GM19239 (cell line): ENCODE measurements at regions not wholly inside any gene's neighbourhood (a gene's known extent, or its start where the extent isn't known, plus 50 kb on each side); places are given as distances from the start of the nearest gene placed in this dataset.
"Not testable (repeated sequence)": the region's sequence is repeated elsewhere in the genome, so short reads cannot be mapped to it uniquely, and the experiment has no call there.

Experiments used
- DNase-seq: peaks from one replicate; pipeline ENCODE4 v3.0.0; 2011; ENCODE audit warnings: low spot score; ENCODE audit not compliant: insufficient read length
- FAIRE-seq: peaks from 2 replicates; lab custom pipeline; 2011; peaks lifted over from hg19 to GRCh38; lab: Jason Lieb, UNC

DNA sequence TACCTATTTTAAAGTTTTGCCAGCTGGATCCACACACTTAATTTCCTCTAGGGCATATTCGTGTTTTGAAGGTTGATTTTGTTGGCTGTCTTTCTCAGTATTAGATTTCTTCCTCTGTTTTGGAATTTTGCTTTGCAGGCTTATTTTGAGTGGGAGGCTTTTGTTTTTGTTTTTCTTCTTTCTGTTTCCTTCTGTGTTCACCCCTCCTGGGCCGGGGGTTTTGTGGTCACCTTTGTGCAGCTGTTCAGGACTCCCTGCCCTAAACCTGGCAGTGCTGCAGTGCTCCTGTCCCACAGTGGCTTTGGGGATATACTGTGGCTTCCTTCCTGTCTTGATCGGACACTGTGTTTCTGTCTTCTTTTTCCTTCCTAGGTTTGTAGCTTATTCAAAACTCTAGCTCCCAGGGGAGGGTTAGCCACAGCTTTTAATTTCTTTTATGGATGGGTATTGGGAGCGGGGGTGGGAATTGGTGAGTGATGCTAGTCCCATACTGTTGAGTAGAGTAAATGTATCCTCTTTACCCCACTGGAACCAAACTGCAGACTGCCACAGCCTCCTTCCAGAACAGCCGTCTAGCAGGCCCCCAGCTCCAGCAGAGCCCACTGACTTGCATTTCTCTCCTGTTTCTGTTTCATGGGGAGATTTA, 228.7 kb upstream of the FZD8 start:
- no peak for DNase-seq
- no peak for FAIRE-seq

DNA sequence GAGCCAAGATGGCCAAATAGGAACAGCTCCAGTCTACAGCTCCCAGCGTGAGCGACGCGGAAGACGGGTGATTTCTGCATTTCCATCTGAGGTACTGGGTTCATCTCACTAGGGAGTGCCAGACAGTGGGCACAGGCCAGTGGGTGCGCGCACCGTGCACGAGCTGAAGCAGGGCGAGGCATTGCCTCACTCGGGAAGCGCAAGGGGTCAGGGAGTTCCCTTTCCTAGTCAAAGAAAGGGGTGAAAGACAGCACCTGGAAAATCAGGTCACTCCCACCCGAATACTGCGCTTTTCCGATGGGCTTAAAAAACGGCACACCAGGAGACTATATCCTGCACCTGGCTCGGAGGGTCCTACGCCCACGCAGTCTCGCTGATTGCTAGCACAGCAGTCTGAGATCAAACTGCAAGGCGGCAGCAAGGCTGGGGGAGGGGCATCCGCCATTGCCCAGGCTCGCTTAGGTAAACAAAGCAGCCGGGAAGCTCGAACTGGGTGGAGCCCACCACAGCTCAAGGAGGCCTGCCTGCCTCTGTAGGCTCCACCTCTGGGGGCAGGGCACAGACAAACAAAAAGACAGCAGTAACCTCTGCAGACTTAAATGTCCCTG, 216.7 kb upstream of the FZD8 start:
- not testable (repeated sequence) for FAIRE-seq

DNA sequence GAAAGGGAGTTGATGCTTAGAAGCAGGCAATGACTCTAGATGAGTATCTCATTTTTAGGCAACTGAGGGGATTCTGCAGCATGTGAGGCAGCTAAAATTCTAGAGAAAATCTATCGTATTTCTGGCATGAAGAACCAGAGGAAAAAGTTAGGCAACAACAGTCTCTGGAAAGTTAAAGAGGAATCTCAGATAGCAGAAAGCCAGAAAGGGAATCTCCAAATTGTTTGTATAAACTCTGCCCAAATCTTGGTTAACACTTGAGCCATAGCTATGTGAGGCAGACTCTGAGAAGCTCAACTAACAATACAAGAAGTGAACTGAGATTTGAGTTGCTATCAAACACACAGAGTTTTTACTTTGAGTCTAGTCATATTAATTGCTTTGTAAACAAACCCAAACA, 215.8 kb upstream of the FZD8 start:
- DNase-seq (no peak), FAIRE-seq (no peak)

More for the DNA sequence above, 216.7 kb upstream of the FZD8 start:
- DNase-seq, result not testable (repeated sequence)

DNA sequence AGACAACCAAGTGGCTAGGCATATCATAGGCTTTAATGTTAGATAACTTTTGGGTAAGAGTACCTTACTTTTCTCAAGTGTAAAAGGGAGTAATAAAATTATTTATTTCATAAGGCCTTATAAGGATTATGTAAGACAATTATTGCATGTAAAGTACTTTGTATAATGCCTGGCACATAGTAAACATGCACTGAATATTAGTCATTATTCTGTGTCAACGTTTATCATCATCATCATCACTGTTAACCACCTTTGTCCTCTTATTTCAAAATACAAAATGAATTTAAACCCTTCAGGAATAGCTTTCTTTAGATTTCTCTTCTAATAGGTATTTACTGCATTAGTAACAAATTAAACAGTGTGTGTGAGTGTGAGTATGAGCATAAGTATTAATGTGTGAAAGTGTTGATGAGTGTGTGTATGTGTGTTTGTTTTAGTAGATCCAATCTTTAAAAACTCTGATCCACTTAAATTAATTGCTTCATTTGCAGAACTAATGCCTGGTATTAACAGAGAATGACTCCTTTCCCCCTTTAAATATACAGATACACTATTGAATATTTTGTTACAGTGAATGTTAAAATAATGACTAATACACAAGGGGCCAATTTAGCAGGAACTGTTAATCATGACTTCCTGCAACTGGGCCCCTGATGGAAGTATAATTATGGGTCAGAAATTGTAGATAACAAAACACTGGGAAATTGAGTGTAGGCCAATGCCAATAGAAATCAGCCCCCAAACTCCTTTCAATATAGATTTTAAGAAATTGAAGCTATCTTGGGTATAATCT, 213.3 kb upstream of the FZD8 start:
- FAIRE-seq (no peak), DNase-seq (no peak)

DNA sequence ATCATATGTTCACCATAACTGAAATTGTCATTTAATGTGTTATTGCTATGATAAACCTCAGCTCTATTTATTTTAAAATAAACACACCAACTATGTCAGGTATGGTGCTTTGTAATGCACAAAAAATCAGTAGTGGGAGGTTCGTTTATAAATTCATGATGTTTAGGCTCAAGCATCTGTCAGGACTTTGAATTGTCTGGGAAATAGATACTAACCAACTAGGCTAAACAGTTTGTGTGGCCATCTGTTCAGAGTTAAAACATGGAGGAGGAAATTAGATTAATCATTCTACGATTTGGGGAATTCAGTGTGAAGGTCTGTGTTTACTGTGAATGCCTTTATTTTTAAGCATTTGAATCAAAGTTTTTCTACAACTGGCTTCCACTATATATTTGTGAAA, 212.6 kb upstream of the FZD8 start:
- DNase-seq, result no peak
- FAIRE-seq, result no peak

DNA sequence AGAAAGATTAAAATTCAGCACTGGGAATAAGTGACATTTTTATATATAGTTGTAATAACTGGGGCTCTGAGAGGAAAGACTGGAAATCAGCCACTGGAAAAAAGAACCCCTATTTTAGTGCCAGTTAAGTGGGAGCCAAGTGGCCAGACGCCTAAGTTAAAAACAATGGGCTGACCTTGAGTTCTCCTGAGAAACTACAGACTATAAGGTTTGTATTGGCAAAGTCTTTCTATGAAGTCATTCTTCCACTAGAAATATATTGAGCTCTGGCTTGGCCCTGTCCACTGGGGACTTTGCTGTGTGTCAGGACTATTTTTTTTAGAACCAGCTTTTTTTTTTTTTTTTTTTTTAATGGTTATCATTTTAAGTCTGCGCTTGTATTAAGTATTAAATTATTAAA, 210.6 kb upstream of the FZD8 start:
- DNase-seq, result no peak
- peak; percentile 42 for FAIRE-seq

DNA sequence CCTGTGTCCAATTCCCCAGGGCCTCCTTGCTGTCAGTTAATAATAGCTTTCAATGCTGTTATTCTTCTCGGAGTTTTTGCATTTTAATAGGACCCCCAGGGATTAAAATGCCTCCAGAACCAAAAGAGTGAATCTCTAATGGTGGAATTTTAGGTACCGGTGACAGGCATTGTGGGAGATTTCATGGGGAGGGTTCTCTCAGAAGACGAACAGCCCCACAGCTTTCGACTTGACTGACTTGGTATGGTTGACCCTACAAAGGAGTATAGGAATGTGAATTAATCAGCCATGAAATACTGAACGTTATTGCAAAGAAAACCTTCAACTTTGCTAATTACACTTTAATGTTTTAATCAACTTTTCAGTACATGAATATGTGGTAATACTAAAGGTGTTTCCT, 206.3 kb upstream of the FZD8 start:
- FAIRE-seq (no peak), DNase-seq (no peak)

DNA sequence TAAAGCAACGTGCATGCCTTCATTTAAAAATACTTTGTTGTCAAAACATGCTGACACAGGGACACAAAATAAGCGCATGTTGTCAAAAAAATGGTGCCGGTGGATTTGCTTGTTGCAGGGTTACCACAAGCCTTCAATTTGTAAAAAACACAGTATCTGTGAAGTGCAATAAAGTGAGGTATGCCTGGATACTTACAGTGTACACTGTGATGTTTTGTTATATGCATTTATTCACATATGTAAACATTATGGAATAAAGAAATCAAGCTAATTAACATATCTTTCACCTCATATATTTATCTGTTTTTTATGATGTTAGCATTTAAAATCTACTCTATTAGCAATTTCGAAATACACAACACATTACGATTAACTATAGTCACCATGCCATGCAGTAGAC, 202.6 kb upstream of the FZD8 start:
- DNase-seq (no peak), FAIRE-seq (no peak)

DNA sequence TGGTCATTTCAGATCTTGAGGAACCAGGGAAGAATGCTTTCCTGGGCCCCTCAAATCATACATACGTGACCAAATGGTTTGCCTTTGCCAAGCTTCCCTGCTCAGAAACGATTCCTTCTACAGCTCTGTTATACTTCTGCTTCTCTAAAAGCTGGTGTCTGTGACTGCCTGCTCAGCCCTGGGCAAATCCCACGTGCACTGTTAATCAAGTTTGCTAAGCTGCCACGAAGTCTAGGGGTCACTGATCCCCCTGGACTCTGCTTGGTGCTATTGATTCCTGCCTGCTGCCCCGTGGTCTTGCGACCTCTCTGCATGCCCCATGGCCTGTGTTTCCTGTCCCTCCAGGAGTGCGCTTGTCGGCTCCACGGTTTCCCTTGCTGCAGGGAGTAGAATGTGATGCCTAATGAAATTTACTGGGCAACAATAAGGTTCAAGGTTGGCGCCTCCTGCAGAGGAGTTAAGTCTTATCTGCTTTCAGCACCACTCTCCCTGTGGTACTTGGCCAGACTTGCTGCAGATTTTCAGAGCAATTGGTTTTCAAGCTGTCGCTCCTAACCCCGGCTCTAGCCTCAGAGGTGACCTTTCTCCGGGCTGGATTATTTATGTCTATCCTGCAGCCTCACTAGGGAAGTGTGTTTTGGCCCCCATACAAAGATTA, 201.6 kb upstream of the FZD8 start:
- DNase-seq, result no peak
- FAIRE-seq, result no peak

DNA sequence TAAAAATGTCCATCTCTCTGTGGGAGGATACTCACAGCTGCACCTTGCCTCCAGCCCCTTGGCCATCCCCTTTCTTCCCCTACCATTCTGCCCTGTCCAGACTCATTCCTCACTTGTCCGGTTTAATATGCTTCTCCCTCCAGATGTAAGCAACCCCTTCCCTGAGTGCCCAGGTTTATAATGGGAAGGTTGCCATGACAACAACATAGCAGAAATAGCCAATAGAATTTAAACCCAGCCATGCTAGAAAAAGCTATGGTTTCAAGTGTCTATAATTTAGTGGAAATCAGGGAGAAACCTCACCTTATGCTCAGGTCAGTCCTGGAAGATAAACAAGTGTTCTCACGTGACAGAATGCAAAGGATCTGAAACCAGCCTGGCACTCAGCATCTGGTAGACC, 196.0 kb upstream of the FZD8 start:
- FAIRE-seq (no peak), DNase-seq (no peak)

DNA sequence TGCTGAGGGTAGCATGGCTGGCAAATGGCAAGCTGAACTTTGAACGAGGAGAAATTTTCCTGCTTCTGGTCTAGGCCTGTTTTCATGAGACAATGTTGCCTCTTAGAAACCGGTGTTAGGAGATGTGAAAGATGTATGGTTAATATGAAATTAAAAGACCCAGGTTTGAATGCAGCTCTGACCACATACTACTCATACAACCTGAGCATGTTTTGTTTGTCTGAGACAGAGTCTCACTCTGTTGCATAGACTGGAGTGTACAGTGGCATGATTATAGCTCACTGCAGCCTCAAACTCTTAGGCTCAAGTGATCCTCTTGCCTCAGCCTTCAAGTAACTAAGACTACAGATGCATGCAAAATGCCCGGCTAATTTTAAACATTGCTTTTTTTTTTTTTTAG, 193.4 kb upstream of the FZD8 start:
- DNase-seq (no peak), FAIRE-seq (no peak)

DNA sequence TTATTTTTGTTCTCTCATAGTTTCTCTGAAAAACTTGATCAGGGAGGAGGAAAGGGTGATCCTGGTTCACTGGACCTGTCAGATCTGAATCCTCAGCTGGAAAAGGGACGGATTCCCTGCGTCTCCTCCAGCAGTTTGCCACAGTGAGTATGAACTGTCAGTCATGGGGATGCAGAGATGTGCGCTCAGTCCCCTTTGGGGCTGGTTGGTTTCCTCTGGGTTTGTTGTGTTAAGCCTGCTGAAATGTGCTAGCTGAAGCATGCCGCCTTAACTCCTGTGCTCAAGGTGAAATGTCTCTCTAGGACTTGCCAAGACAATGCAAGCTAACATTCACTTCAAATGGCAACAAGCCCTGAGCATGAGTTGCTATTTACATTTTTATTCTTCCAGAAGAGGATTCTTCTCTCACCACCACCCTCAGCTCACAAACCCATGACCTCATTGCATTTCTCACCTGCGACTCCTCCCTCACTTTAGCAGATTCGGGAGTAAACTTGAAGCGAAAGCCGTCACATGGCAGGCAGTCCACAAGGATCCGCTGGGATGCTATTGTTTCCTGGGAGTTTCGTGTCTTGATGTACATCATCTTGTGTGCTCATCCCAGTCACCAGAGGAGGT, 192.9 kb upstream of the FZD8 start:
- FAIRE-seq, result no peak

DNA sequence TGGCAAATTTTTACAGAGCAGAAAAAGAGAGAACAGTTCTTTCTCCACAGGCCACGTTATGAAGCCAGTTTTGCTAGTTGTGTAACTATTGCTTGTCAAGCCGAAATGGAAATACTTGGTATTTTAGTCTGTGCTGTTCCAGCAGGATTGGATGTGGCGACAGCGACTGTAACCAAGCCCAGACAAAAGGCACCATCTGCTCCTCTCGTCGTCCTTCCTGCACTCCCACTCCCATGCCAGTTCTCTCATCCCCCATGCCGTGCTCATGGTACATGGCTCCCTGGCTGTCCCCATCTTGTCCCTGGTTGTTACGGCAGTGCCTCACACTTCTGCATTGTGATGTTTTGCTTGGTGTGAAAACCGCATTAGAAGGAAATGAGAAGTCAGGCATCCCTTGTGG, 185.7 kb upstream of the FZD8 start:
- no peak for FAIRE-seq
- DNase-seq, result no peak

More for the DNA sequence above, 192.9 kb upstream of the FZD8 start:
- no peak for DNase-seq

DNA sequence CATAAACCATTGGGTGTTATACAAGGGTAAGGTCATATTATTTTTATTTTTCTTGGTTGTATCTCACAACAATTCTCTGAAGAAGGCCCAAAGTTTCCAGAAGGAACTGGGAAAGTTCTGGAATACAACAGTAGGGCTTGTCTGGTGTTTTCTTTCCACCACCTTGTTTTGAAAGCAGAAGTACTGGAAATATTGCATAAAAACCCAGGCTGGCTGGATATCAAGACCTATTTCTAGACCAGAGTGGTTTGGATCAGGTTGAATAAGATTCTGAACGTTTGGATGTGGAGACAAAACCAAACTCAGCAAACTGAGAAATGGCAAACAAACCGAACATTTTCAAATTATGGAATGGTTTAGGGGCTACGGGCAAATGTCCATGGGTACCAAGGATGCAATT, 182.6 kb upstream of the FZD8 start:
- DNase-seq (no peak), FAIRE-seq (no peak)

DNA sequence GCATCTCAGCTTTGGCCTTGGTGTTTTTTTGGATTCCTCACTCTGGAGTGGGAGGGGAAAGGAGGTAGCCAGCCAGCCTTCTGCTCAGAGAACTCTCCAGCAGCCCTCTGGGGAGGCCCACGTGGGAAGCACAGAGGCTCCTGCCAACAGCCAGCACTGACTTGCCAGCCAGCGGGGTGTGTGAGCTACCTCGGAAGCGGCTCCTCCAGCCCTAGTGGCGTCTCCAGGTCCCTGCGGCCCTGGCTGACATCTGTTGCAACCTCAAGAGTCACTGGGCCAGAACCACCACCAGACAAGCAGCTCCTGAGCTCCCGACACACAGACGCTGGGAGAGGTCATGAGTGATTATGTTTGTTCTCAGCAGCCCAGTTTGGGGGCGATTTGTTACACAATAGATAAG, 180.2 kb upstream of the FZD8 start:
- FAIRE-seq (no peak), DNase-seq (no peak)

DNA sequence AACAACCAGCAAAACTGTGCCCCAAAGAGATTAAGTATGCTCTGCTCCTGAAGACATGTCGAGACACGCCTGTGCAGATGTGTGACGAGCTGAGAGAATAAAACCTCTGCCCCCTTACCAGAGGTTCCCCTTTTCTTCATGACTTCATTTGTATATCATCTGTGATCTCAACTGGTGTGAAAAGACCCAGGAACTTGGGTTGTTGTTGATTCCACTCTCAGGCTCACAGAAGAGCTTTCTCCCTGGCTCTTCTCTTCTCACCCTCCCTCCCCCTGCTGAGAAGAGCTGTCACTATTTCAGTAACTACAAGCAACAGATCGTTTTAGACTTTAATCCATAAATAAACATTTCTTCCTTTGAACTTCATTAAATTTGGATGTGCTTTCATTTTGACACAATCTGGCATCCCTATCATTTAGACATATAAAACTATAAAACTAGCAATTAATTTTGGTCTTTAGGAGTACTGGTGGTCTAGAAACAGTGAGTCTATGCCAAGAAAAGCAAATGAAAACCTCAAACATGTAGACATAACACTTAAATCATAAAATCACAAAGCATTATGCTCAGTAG, 179.3 kb upstream of the FZD8 start:
- peak; percentile 51 for FAIRE-seq
- no peak for DNase-seq

DNA sequence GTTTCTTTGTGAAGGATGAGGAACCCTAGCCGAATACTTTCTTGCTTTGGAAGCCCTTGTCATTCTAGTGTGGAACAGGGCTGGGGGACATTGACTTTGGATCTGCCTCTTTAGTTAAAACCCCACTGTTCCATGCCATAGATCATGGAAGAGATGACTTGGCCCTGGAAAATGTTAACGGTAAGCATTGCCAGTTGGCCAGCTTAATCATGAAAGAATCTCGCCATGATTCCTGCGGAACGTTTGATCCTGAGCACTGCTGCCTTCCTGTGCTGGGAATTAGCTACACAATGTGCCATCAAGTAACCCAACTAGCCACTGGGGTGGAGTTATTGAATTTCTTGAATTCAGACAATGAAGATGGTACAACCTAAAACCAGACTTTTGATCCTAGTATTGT, 177.6 kb upstream of the FZD8 start:
- FAIRE-seq, result no peak
- DNase-seq, result no peak

DNA sequence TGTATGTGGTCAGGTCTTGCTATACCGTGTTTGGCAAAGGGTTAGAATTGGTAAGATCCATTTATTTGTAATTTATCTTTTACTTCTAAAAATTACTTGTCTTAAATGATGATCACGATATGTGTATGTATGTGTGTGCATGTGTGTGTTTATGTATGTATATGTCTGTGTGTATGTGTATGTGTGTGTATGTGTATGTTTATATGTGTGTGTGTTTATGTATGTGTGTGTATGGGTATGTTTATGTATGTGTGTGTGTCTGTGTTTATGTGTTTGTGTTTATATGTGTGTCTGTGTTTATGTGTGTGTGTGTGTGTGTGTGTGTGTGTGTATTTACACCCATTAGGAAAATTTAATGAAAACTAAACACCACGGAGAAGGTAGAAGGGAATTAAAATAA, 176.9 kb upstream of the FZD8 start:
- FAIRE-seq, result no peak
- DNase-seq, result no peak

DNA sequence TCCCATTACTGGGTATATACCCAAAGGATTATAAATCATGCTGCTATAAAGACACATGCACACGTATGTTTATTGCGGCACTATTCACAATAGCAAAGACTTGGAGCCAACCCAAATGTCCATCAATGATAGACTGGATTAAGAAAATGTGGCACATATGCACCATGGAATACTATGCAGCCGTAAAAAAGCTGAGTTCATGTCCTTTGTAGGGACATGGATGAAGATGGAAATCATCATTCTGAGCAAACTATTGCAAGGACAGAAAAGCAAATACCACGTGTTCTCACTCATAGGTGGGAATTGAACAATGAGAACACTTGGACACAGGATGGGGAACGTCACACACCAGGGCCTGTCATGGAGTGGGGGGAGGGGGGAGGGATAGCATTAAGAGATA, 175.0 kb upstream of the FZD8 start:
- FAIRE-seq, DNase-seq: not testable (repeated sequence)

DNA sequence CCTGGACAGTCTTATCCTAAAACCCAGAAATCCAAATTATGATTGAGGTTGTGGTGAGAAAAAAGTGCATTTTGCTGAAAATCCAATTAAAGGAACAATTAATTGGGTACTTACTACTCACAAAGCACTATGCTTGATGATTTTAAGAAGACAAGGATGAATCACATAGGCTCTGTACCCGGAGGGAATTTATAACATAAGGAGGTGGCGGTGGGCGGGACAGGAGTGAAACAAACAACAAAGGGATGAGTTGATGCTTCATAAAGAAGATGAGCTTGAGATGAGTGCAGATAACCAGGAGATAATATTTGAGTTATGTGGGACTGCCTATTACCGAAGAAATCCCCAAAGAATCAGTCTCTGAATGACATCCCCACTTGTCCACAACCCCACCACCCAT, 171.1 kb upstream of the FZD8 start:
- FAIRE-seq (no peak), DNase-seq (no peak)
